ENCODE measurements at regions not wholly inside any gene's neighbourhood (a gene's known extent, or its start where the extent isn't known, plus 50 kb on each side); places are given as distances from the start of the nearest gene placed in this dataset.

DNA sequence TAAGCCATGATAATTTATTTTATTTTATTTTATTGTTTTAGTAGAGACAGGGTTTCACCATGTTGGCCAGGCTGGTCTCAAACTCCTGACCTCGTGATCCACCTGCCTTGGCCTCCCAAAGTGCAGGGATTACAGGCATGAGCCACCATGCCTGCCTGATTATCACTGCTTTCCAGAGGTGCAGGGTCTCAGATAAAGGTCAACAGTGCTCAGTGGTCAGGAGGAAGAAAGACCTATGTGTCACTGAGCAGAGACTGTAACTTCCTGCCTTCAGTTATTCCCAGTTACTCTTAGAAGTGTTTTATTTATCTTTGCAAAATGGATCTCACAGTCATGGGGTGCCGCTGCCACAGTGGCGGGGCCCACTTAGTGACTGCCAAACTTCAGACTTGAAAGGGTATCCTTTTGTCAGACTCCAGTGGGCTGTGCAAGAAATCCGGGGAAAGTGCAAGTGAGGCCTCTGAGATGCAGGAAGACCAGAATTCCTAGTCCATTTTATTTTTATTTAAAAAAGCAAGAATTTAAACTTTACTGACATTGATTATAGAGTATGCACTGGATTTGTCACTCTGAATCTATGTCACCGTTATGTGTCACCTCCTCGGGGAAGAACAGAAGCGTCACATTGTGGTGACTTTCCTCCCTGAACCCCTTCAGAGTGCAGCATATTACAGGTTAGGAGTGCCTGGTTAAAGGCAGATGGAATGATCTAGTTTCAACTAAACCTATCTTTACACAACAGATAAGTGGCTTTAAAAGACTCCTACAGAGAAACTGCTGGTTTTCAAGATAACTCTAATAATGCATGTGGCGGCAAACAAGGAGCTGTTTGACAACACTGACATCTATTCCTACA is 59.1 kb upstream of the BICD1 start (continued):
- TF ChIP-seq, protein P1, sequence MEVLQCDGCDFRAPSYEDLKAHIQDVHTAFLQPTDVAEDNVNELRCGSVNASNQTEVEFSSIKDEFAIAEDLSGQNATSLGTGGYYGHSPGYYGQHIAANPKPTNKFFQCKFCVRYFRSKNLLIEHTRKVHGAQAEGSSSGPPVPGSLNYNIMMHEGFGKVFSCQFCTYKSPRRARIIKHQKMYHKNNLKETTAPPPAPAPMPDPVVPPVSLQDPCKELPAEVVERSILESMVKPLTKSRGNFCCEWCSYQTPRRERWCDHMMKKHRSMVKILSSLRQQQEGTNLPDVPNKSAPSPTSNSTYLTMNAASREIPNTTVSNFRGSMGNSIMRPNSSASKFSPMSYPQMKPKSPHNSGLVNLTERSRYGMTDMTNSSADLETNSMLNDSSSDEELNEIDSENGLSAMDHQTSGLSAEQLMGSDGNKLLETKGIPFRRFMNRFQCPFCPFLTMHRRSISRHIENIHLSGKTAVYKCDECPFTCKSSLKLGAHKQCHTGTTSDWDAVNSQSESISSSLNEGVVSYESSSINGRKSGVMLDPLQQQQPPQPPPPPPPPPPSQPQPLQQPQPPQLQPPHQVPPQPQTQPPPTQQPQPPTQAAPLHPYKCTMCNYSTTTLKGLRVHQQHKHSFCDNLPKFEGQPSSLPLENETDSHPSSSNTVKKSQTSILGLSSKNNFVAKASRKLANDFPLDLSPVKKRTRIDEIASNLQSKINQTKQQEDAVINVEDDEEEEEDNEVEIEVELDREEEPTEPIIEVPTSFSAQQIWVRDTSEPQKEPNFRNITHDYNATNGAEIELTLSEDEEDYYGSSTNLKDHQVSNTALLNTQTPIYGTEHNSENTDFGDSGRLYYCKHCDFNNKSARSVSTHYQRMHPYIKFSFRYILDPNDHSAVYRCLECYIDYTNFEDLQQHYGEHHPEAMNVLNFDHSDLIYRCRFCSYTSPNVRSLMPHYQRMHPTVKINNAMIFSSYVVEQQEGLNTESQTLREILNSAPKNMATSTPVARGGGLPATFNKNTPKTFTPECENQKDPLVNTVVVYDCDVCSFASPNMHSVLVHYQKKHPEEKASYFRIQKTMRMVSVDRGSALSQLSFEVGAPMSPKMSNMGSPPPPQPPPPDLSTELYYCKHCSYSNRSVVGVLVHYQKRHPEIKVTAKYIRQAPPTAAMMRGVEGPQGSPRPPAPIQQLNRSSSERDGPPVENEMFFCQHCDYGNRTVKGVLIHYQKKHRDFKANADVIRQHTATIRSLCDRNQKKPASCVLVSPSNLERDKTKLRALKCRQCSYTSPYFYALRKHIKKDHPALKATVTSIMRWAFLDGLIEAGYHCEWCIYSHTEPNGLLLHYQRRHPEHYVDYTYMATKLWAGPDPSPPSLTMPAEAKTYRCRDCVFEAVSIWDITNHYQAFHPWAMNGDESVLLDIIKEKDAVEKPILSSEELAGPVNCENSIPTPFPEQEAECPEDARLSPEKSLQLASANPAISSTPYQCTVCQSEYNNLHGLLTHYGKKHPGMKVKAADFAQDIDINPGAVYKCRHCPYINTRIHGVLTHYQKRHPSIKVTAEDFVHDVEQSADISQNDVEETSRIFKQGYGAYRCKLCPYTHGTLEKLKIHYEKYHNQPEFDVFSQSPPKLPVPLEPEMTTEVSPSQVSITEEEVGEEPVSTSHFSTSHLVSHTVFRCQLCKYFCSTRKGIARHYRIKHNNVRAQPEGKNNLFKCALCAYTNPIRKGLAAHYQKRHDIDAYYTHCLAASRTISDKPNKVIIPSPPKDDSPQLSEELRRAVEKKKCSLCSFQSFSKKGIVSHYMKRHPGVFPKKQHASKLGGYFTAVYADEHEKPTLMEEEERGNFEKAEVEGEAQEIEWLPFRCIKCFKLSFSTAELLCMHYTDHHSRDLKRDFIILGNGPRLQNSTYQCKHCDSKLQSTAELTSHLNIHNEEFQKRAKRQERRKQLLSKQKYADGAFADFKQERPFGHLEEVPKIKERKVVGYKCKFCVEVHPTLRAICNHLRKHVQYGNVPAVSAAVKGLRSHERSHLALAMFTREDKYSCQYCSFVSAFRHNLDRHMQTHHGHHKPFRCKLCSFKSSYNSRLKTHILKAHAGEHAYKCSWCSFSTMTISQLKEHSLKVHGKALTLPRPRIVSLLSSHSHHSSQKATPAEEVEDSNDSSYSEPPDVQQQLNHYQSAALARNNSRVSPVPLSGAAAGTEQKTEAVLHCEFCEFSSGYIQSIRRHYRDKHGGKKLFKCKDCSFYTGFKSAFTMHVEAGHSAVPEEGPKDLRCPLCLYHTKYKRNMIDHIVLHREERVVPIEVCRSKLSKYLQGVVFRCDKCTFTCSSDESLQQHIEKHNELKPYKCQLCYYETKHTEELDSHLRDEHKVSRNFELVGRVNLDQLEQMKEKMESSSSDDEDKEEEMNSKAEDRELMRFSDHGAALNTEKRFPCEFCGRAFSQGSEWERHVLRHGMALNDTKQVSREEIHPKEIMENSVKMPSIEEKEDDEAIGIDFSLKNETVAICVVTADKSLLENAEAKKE (CRISPR knock-in tag; IDR thresholded peaks at IDR 0.05) = no peak
- TF ChIP-seq EZH2 (IDR thresholded peaks at IDR 0.05; ENCODE audit: low read depth, unreplicated experiment) (no peak), ZNF331 (CRISPR knock-in tag; IDR thresholded peaks at IDR 0.05; ENCODE audit: low read depth) (no peak)

DNA sequence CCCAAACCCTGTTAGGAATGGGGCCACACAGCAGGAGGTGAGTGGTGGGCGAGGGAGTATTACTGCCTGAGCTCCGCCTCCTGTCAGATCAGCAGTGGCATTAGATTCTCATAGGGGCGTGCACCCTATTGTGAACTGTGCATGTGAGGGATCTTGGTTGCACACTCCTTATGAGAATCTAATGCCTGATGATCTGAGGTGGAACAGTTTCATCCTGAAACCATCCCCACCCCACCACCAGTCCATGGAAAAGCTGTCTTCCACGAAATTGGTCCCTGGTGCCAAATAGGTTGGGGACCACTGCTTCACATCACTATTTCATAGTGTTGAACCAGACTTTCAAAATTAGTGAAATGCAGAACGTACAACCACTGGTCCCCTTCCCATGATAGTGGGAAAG is 57.9 kb upstream of the BICD1 start:
- Mint-ChIP-seq H3K36me3 (ENCODE audit: low read depth) (peaks cover 32% of the 10 kb centered on the region), H3K27ac (no peak overlapping the region), H3K9me3 (peaks cover 42% of the 10 kb centered on the region), H3K27me3 (ENCODE audit: insufficient read depth, low read depth, poor library complexity) (peaks cover 2% of the 10 kb centered on the region), H3K4me1 (no peaks in the 10 kb centered on the region; the same call in 2 of the 3 replicates), H3K4me3 (no peak overlapping the region)
- Histone ChIP-seq H2AFZ (no peak overlapping the region), H4K20me1 (replicated peaks; ENCODE audit: insufficient read depth) (no peaks in the 10 kb centered on the region), H3K27me3 (ENCODE audit: insufficient read depth) (no peaks in the 10 kb centered on the region), H3K36me3 (ENCODE audit: insufficient read depth) (peaks cover 11% of the 10 kb centered on the region), H3F3A (replicated peaks; ENCODE audit: low read depth) (0 out of 2 replicates have a peak, but pooled peaks cover 2% of the 10 kb centered on the region), H3K27ac (ENCODE audit: low read depth) (no peak overlapping the region), H3K9me2 (ENCODE audit: insufficient read depth) (no peaks in the 10 kb centered on the region), H3K4me1 (ENCODE audit: insufficient read depth) (no peaks in the 10 kb centered on the region), H3K79me2 (replicated peaks; ENCODE audit: insufficient read depth) (no peaks in the 10 kb centered on the region), H3K4me2 (no peak overlapping the region), H3K4me3 (no peak overlapping the region)
- ATAC-seq = no peak
- no peak for DNase-seq (ENCODE audit: low spot score)
- TF ChIP-seq STAT1 (IDR thresholded peaks at IDR 0.05; ENCODE audit: unreplicated experiment) (no peak), CREB1 (CRISPR knock-in tag; IDR thresholded peaks at IDR 0.05; ENCODE audit: low read depth) (no peak), POLR2AphosphoS5 (IDR thresholded peaks at IDR 0.05; ENCODE audit: low read depth) (no peak), ZNF331 (CRISPR knock-in tag; IDR thresholded peaks at IDR 0.05; ENCODE audit: low read depth) (no peak), EZH2 (IDR thresholded peaks at IDR 0.05; ENCODE audit: low read depth, unreplicated experiment) (no peak)
- TF ChIP-seq, protein P2, sequence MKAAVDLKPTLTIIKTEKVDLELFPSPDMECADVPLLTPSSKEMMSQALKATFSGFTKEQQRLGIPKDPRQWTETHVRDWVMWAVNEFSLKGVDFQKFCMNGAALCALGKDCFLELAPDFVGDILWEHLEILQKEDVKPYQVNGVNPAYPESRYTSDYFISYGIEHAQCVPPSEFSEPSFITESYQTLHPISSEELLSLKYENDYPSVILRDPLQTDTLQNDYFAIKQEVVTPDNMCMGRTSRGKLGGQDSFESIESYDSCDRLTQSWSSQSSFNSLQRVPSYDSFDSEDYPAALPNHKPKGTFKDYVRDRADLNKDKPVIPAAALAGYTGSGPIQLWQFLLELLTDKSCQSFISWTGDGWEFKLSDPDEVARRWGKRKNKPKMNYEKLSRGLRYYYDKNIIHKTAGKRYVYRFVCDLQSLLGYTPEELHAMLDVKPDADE (IDR thresholded peaks at IDR 0.05) = no peak
- TF ChIP-seq, protein P3, sequence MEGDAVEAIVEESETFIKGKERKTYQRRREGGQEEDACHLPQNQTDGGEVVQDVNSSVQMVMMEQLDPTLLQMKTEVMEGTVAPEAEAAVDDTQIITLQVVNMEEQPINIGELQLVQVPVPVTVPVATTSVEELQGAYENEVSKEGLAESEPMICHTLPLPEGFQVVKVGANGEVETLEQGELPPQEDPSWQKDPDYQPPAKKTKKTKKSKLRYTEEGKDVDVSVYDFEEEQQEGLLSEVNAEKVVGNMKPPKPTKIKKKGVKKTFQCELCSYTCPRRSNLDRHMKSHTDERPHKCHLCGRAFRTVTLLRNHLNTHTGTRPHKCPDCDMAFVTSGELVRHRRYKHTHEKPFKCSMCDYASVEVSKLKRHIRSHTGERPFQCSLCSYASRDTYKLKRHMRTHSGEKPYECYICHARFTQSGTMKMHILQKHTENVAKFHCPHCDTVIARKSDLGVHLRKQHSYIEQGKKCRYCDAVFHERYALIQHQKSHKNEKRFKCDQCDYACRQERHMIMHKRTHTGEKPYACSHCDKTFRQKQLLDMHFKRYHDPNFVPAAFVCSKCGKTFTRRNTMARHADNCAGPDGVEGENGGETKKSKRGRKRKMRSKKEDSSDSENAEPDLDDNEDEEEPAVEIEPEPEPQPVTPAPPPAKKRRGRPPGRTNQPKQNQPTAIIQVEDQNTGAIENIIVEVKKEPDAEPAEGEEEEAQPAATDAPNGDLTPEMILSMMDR (conservative IDR thresholded peaks at IDR 0.05; ENCODE audit: low read depth in 2 of 2) = no peak
- TF ChIP-seq, protein P4, sequence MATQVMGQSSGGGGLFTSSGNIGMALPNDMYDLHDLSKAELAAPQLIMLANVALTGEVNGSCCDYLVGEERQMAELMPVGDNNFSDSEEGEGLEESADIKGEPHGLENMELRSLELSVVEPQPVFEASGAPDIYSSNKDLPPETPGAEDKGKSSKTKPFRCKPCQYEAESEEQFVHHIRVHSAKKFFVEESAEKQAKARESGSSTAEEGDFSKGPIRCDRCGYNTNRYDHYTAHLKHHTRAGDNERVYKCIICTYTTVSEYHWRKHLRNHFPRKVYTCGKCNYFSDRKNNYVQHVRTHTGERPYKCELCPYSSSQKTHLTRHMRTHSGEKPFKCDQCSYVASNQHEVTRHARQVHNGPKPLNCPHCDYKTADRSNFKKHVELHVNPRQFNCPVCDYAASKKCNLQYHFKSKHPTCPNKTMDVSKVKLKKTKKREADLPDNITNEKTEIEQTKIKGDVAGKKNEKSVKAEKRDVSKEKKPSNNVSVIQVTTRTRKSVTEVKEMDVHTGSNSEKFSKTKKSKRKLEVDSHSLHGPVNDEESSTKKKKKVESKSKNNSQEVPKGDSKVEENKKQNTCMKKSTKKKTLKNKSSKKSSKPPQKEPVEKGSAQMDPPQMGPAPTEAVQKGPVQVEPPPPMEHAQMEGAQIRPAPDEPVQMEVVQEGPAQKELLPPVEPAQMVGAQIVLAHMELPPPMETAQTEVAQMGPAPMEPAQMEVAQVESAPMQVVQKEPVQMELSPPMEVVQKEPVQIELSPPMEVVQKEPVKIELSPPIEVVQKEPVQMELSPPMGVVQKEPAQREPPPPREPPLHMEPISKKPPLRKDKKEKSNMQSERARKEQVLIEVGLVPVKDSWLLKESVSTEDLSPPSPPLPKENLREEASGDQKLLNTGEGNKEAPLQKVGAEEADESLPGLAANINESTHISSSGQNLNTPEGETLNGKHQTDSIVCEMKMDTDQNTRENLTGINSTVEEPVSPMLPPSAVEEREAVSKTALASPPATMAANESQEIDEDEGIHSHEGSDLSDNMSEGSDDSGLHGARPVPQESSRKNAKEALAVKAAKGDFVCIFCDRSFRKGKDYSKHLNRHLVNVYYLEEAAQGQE (IDR thresholded peaks at IDR 0.05; ENCODE audit: unreplicated experiment) = no peak
